ENCODE measurements at regions not wholly inside any gene's neighbourhood (a gene's known extent, or its start where the extent isn't known, plus 50 kb on each side); places are given as distances from the start of the nearest gene placed in this dataset.

DNA sequence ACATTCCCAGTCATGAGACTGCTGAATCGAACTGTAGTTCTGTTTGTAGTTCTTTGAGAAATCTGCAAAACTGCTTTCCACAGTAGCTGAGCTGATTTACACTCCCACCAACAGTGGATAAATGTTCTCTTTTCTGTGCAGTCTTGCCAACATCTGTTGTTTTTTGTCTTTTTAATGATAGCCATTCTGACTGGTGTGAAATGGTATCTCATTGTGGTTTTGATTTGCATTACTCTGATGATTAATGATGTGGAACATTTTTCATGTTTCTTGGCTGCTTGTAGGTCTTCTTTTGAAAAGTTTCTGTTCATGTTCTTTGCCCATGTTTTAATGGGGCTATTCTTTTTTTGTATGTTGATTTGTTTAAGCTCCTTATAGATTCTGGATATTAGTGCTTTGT, 187.3 kb upstream of the TLE4 start:
- no CpG with 5 or more reads among the region's 1 CpG for WGBS (ENCODE audit: insufficient coverage)
- peak in 1 of 3 donors; percentile 2 for DNase-seq
- H3K4me1 ChIP-seq (ENCODE audit: control extremely low read depth in 1 of 4, control insufficient read depth in 4 of 4, insufficient read depth in 4 of 4, low read length in 3 of 4) = no peaks in the 10 kb centered on the region
- no peak overlapping the region for H3K27ac ChIP-seq (ENCODE audit: insufficient read depth in 1 of 2, low read depth in 1 of 2, low read length in 2 of 2, poor library complexity in 1 of 2, severe bottlenecking in 2 of 2)
- H3K9me3 ChIP-seq (ENCODE audit: control extremely low read depth in 1 of 5, control insufficient read depth in 4 of 5, insufficient read depth in 2 of 5, low read depth in 1 of 5, low read length in 4 of 5) = peaks cover 0 to 2% (median 0%) of the 10 kb centered on the region in 5 experiments
- POLR2A ChIA-PET = no interaction called here
- no peaks in the 10 kb centered on the region for H3K27me3 ChIP-seq (replicated peaks in 2 of 5; ENCODE audit: control insufficient read depth in 4 of 5, insufficient read depth in 5 of 5, low read length in 4 of 5)
- no peak overlapping the region for H3K4me3 ChIP-seq (ENCODE audit: control insufficient read depth in 1 of 7, extremely low read depth in 1 of 7, insufficient read depth in 4 of 7, low read depth in 2 of 7, low read length in 6 of 7)
- CTCF ChIA-PET = no interaction called here
- no peaks in the 10 kb centered on the region for H3K36me3 ChIP-seq (ENCODE audit: control insufficient read depth in 4 of 4, insufficient read depth in 4 of 4, low read length in 3 of 4)

DNA sequence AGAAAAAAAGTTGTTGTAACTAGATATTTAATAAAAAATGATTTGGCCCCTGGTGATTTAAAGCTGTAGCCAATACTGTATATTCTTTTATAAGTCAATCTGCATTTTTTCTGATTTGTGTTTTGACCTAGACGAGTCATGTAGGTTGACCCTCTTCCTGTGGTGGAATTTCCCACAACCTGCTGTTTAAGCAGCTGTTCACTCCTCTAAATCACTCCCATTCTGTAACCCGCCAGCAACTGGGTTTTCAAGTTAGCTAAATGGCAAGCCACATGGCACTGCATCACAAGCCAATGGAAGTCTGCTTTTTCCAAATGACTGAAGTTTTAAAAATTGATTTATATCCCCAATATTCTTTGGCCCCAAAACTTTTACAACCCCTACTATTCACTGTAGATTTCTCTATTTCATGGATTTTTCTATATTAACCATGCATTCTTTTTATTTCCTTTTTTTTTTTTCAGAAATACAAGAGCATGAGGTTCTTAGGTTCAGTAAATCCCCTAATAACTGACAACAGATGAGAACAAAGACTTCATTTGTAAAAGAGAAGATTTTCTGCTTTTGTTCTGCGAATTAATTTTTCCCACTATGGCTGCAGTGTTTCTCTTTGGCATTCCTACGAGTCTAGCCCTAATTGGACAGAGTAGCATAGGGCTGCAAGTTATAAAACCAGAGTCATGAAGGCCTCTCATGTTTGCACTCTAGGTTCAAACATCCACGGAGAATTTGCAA, 184.5 kb upstream of the TLE4 start:
- ChIA-PET POLR2A (no interaction called here), CTCF (no interaction called here)
- Histone ChIP-seq H3K4me1 (ENCODE audit: control extremely low read depth in 1 of 4, control insufficient read depth in 4 of 4, insufficient read depth in 4 of 4, low read length in 3 of 4) (no peaks in the 10 kb centered on the region), H3K27ac (ENCODE audit: insufficient read depth in 1 of 2, low read depth in 1 of 2, low read length in 2 of 2, poor library complexity in 1 of 2, severe bottlenecking in 2 of 2) (no peak overlapping the region), H3K36me3 (ENCODE audit: control insufficient read depth in 4 of 4, insufficient read depth in 4 of 4, low read length in 3 of 4) (no peaks in the 10 kb centered on the region), H3K4me3 (ENCODE audit: control insufficient read depth in 1 of 7, extremely low read depth in 1 of 7, insufficient read depth in 4 of 7, low read depth in 2 of 7, low read length in 6 of 7) (no peak overlapping the region), H3K9me3 (ENCODE audit: control extremely low read depth in 1 of 5, control insufficient read depth in 4 of 5, insufficient read depth in 2 of 5, low read depth in 1 of 5, low read length in 4 of 5) (no peaks in the 10 kb centered on the region), H3K27me3 (replicated peaks in 2 of 5; ENCODE audit: control insufficient read depth in 4 of 5, insufficient read depth in 5 of 5, low read length in 4 of 5) (no peaks in the 10 kb centered on the region)
- DNase-seq = peak in 2 of 3 donors; percentile 16 to 21
- WGBS (ENCODE audit: insufficient coverage) = 75% methylated on average over 4 of the region's 5 CpGs

DNA sequence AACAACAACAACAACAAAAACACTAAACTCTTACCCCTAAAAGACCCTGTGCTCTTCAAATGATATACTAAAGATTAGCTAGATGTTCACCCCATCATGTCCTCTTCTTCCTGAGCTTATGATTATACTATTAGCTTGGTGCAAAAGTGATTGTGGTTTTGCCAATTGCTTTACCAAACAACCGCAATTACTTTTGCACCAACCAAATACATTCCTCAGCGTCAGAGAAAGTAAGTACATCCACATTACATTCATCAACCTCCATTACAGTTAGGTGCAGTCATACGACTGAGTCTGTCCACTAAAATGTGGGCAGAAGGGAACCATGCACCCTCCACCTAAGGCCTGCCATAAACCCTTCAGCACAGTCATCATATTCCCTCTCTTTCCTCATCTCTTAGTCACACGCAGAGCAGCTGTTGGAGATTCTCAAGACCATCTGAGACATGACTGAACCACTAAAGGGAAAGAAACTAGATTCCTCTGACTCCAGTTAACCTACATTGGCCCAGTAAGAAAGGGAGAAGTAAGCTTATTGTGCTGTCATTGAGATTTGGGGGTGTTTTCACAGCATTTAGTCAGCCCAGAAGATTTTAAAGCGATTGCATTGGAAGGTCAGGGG, 181.6 kb upstream of the TLE4 start:
- no peak for DNase-seq
- ChIA-PET POLR2A (no interaction called here), CTCF (no interaction called here)
- WGBS (ENCODE audit: insufficient coverage) = 100% methylated on average over 2 of the region's 5 CpGs
- Histone ChIP-seq H3K9me3 (ENCODE audit: control extremely low read depth in 1 of 5, control insufficient read depth in 4 of 5, insufficient read depth in 2 of 5, low read depth in 1 of 5, low read length in 4 of 5) (no peaks in the 10 kb centered on the region), H3K27me3 (replicated peaks in 2 of 5; ENCODE audit: control insufficient read depth in 4 of 5, insufficient read depth in 5 of 5, low read length in 4 of 5) (no peaks in the 10 kb centered on the region), H3K4me1 (ENCODE audit: control extremely low read depth in 1 of 4, control insufficient read depth in 4 of 4, insufficient read depth in 4 of 4, low read length in 3 of 4) (no peaks in the 10 kb centered on the region), H3K4me3 (ENCODE audit: control insufficient read depth in 1 of 7, extremely low read depth in 1 of 7, insufficient read depth in 4 of 7, low read depth in 2 of 7, low read length in 6 of 7) (no peak overlapping the region), H3K27ac (ENCODE audit: insufficient read depth in 1 of 2, low read depth in 1 of 2, low read length in 2 of 2, poor library complexity in 1 of 2, severe bottlenecking in 2 of 2) (no peak overlapping the region), H3K36me3 (ENCODE audit: control insufficient read depth in 4 of 4, insufficient read depth in 4 of 4, low read length in 3 of 4) (no peaks in the 10 kb centered on the region)

DNA sequence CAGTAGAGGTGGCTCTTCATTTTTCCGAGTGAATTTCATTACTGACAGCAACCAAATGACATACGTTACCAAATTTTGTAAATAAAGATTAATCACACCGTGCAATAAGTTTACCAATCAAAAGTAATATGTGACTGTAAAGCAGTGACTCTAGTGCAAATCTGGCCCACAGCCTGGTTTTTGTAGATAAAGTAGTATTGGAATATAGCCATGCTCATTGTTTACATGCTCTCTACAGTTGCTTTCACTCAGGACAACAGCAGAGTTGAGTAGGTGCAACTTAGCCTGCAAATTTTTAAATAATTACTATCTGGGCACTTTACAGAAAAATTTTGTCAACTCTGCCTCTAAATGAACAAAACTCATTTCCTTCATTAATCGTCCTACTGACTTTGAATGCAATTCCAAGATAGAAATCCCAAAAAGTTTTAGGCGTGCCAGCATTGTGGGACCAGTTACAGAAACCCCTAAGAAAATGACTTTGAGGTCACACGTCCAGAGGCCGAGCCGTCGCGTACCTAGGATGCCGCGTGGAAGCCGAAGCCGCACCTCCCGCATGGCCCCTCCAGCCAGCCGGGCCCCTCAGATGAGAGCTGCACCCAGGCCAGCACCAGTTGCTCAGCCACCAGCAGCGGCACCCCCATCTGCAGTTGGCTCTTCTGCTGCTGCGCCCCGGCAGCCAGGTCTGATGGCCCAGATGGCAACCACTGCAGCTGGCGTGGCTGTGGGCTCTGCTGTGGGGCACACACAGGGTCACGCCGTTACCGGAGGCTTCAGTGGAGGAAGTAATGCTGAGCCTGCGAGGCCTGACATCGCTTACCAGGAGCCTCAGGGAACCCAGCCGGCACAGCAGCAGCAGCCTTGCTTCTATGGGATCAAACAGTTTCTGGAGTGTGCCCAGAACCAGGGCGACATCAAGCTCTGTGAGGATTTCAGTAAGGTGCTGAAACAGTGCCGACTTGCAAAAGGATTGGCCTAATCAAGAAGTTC, 180.7 kb upstream of the TLE4 start:
- ChIA-PET POLR2A (no interaction called here), CTCF (no interaction called here)
- Histone ChIP-seq H3K9me3 (ENCODE audit: control extremely low read depth in 1 of 5, control insufficient read depth in 4 of 5, insufficient read depth in 2 of 5, low read depth in 1 of 5, low read length in 4 of 5) (no peaks in the 10 kb centered on the region), H3K4me3 (ENCODE audit: control insufficient read depth in 1 of 7, extremely low read depth in 1 of 7, insufficient read depth in 4 of 7, low read depth in 2 of 7, low read length in 6 of 7) (no peak overlapping the region), H3K27me3 (replicated peaks in 2 of 5; ENCODE audit: control insufficient read depth in 4 of 5, insufficient read depth in 5 of 5, low read length in 4 of 5) (no peaks in the 10 kb centered on the region), H3K4me1 (ENCODE audit: control extremely low read depth in 1 of 4, control insufficient read depth in 4 of 4, insufficient read depth in 4 of 4, low read length in 3 of 4) (no peaks in the 10 kb centered on the region), H3K36me3 (ENCODE audit: control insufficient read depth in 4 of 4, insufficient read depth in 4 of 4, low read length in 3 of 4) (no peaks in the 10 kb centered on the region), H3K27ac (ENCODE audit: insufficient read depth in 1 of 2, low read depth in 1 of 2, low read length in 2 of 2, poor library complexity in 1 of 2, severe bottlenecking in 2 of 2) (no peak overlapping the region)
- no peak for DNase-seq
- WGBS (ENCODE audit: insufficient coverage) = 95% methylated on average over 23 of the region's 28 CpGs

DNA sequence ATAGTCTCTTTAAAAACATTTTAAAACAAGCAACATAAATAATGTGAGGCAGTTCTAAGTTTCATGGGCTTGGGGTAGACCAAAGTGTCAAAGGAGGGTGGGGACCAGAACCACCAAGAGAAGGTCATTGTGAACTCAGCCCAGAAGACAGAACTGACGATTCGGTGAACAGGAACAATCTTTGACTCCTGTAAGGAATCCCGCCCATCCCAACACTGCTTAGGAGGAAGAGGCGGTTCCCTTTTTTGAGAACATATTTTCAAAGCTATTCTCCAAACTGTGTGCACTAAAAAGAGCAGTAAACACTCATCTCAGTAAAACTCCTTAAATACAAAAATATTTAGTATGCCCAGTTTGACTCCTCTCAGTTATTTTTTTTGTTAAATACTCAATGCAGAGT, 176.5 kb upstream of the TLE4 start:
- Histone ChIP-seq H3K36me3 (ENCODE audit: control insufficient read depth in 4 of 4, insufficient read depth in 4 of 4, low read length in 3 of 4) (no peaks in the 10 kb centered on the region), H3K4me1 (ENCODE audit: control extremely low read depth in 1 of 4, control insufficient read depth in 4 of 4, insufficient read depth in 4 of 4, low read length in 3 of 4) (no peaks in the 10 kb centered on the region), H3K4me3 (ENCODE audit: control insufficient read depth in 1 of 7, extremely low read depth in 1 of 7, insufficient read depth in 4 of 7, low read depth in 2 of 7, low read length in 6 of 7) (no peak overlapping the region), H3K27me3 (replicated peaks in 2 of 5; ENCODE audit: control insufficient read depth in 4 of 5, insufficient read depth in 5 of 5, low read length in 4 of 5) (no peaks in the 10 kb centered on the region), H3K9me3 (ENCODE audit: control extremely low read depth in 1 of 5, control insufficient read depth in 4 of 5, insufficient read depth in 2 of 5, low read depth in 1 of 5, low read length in 4 of 5) (no peaks in the 10 kb centered on the region), H3K27ac (ENCODE audit: insufficient read depth in 1 of 2, low read depth in 1 of 2, low read length in 2 of 2, poor library complexity in 1 of 2, severe bottlenecking in 2 of 2) (no peak overlapping the region)
- CTCF ChIA-PET = no interaction called here
- POLR2A ChIA-PET = interaction anchor here (0.6 kb wide), 1 partner anchor 921 kb away, joined by 3 read pairs; no protein-coding TSS in a partner anchor
- no peak for DNase-seq
- WGBS (ENCODE audit: insufficient coverage) = 55% methylated on average over 2 of the region's 4 CpGs

DNA sequence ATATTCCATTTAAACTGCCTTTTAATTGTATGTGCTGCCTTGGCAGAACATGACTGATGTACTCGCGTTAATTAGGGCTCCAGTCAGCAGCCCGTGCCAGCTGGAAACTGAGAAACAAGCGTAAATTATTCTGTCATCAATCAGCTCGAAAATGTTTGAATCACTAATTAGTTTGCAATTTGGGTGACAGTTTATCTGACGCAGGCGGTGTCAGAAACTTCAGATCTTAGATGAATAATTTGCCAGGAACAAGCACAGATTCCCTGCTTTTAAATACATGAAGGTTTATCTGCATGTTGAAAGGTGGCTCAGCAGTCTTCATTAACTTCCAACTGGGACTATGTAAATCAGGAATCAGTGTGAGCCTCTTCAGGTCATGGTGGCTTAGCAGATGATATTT, 176.0 kb upstream of the TLE4 start:
- DNase-seq = no peak
- CTCF ChIA-PET = no interaction called here
- 99% methylated on average over 7 of the region's 7 CpGs for WGBS (ENCODE audit: insufficient coverage)
- H3K4me1 ChIP-seq (ENCODE audit: control extremely low read depth in 1 of 4, control insufficient read depth in 4 of 4, insufficient read depth in 4 of 4, low read length in 3 of 4) = no peaks in the 10 kb centered on the region
- no peaks in the 10 kb centered on the region for H3K36me3 ChIP-seq (ENCODE audit: control insufficient read depth in 4 of 4, insufficient read depth in 4 of 4, low read length in 3 of 4)
- no peaks in the 10 kb centered on the region for H3K9me3 ChIP-seq (ENCODE audit: control extremely low read depth in 1 of 5, control insufficient read depth in 4 of 5, insufficient read depth in 2 of 5, low read depth in 1 of 5, low read length in 4 of 5)
- POLR2A ChIA-PET = no interaction called here
- no peak overlapping the region for H3K4me3 ChIP-seq (ENCODE audit: control insufficient read depth in 1 of 7, extremely low read depth in 1 of 7, insufficient read depth in 4 of 7, low read depth in 2 of 7, low read length in 6 of 7)
- H3K27me3 ChIP-seq (replicated peaks in 2 of 5; ENCODE audit: control insufficient read depth in 4 of 5, insufficient read depth in 5 of 5, low read length in 4 of 5) = no peaks in the 10 kb centered on the region
- no peak overlapping the region for H3K27ac ChIP-seq (ENCODE audit: insufficient read depth in 1 of 2, low read depth in 1 of 2, low read length in 2 of 2, poor library complexity in 1 of 2, severe bottlenecking in 2 of 2)

DNA sequence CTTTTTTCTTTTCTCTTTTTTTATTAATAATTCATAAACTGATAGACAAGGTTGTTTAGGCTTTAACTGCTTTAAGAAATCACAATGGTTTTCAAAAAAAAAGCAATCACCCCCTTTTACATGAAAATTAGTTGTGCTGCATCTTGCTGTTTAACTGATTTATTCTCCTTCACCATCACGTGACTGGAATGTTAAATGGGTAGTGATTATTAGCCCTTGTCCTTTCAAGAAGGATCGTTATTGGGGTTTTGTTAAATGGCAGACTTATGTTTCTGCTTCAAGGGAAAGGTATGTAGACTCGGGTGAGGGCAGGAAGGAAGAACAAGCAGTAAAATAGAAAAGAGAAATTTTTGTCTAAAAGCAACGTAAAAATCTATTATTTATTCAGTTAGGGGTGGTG, 175.6 kb upstream of the TLE4 start:
- CTCF ChIA-PET = no interaction called here
- POLR2A ChIA-PET = no interaction called here
- Histone ChIP-seq H3K36me3 (ENCODE audit: control insufficient read depth in 4 of 4, insufficient read depth in 4 of 4, low read length in 3 of 4) (no peaks in the 10 kb centered on the region), H3K4me3 (ENCODE audit: control insufficient read depth in 1 of 7, extremely low read depth in 1 of 7, insufficient read depth in 4 of 7, low read depth in 2 of 7, low read length in 6 of 7) (no peak overlapping the region), H3K27ac (ENCODE audit: insufficient read depth in 1 of 2, low read depth in 1 of 2, low read length in 2 of 2, poor library complexity in 1 of 2, severe bottlenecking in 2 of 2) (no peak overlapping the region), H3K9me3 (ENCODE audit: control extremely low read depth in 1 of 5, control insufficient read depth in 4 of 5, insufficient read depth in 2 of 5, low read depth in 1 of 5, low read length in 4 of 5) (no peaks in the 10 kb centered on the region), H3K27me3 (replicated peaks in 2 of 5; ENCODE audit: control insufficient read depth in 4 of 5, insufficient read depth in 5 of 5, low read length in 4 of 5) (no peaks in the 10 kb centered on the region), H3K4me1 (ENCODE audit: control extremely low read depth in 1 of 4, control insufficient read depth in 4 of 4, insufficient read depth in 4 of 4, low read length in 3 of 4) (no peaks in the 10 kb centered on the region)
- DNase-seq = no peak
- 80% methylated on average over 3 of the region's 4 CpGs for WGBS (ENCODE audit: insufficient coverage)

All from common myeloid progenitor, CD34-positive (primary cell).